HUES6 (cell line): ENCODE measurements at regions not wholly inside any gene's neighbourhood (a gene's known extent, or its start where the extent isn't known, plus 50 kb on each side); places are given as distances from the start of the nearest gene placed in this dataset.
A peak's percentile ranks its signal among the peaks of the same experiment; 100 is the strongest.

Experiments
- H3K27ac ChIP-seq: 2 replicates; pipeline ENCODE4 v1.7.0; 2013; ENCODE audit warnings: low read depth, mild to moderate bottlenecking, low read length, inconsistent platforms
- H3K27me3 ChIP-seq: 2 replicates; pipeline ENCODE4 v1.6.1; 2013; ENCODE audit warnings: low read length; ENCODE audit not compliant: control insufficient read depth, insufficient read depth
- H3K36me3 ChIP-seq: 2 replicates; pipeline ENCODE4 v1.6.1; 2013; ENCODE audit warnings: low read length; ENCODE audit not compliant: control insufficient read depth, insufficient read depth
- H3K4me1 ChIP-seq: 2 replicates; pipeline ENCODE4 v1.6.1; 2013; ENCODE audit warnings: low read length; ENCODE audit not compliant: control insufficient read depth, insufficient read depth
- H3K4me3 ChIP-seq: 2 replicates; pipeline ENCODE4 v1.5.1; 2013; ENCODE audit warnings: low read depth, low read length
- H3K9ac ChIP-seq: one replicate; pipeline ENCODE4 v1.6.1; 2013; ENCODE audit warnings: mild to moderate bottlenecking, low read length
- H3K9me3 ChIP-seq: 2 replicates; pipeline ENCODE4 v1.6.1; 2013; ENCODE audit warnings: low read depth, low read length; ENCODE audit not compliant: control insufficient read depth, insufficient read depth

DNA sequence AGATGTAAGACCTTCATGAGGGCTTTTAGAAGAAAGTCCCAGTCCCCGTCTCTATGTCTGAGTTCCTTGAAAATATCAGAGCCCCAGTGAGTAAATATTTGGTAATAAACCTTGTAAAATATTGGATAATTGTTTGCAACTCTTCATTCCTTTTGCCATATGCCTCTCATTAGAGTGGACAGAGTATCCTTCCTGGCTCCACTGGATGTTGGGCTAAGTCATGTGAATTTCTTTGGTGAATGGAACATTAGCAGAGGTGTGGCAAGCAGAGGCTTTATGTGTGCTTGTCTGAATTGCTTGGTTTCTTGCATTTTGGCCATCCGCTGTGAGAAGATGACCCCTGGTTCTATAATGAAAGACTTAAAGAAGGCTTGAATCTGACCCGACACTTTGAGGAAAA, 490.3 kb downstream of the METTL15 start:
- Histone ChIP-seq H3K27me3 (no peaks in the 10 kb centered on the region), H3K27ac (no peak overlapping the region), H3K9me3 (peaks cover 4% of the 10 kb centered on the region), H3K36me3 (no peaks in the 10 kb centered on the region), H3K4me3 (no peak overlapping the region), H3K4me1 (no peaks in the 10 kb centered on the region), H3K9ac (no peak overlapping the region)

GRCh38 chr11:28596816-28597215, 488.6 kb downstream of the METTL15 start:
- Histone ChIP-seq H3K9me3 (peaks cover 4% of the 10 kb centered on the region), H3K4me1 (no peaks in the 10 kb centered on the region), H3K4me3 (no peak overlapping the region), H3K9ac (no peak overlapping the region), H3K36me3 (no peaks in the 10 kb centered on the region), H3K27ac (no peak overlapping the region), H3K27me3 (no peaks in the 10 kb centered on the region)

DNA sequence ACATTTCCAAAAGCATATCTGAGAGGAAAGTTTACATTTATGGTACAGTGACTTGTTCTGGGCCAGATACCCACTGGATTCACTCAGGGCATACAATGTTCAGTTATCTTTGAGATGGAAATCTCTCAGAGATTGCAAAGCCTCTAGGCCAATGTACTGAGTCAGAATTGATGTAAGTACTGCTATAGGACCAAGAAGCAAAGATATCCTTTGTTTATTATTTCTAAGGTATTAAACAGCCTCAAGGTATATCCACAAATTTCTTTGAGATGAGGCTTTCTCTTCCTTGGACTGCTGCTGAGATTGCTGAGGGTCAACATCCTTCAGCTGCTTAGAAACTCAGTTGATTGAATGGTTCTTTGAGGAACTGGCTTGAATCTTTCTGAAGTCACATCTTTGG, 484.0 kb downstream of the METTL15 start:
- no peaks in the 10 kb centered on the region for H3K36me3 ChIP-seq
- peaks cover 4% of the 10 kb centered on the region for H3K9me3 ChIP-seq
- H3K9ac ChIP-seq: no peak overlapping the region
- H3K4me3 ChIP-seq: no peak overlapping the region
- H3K27me3 ChIP-seq: no peaks in the 10 kb centered on the region
- no peaks in the 10 kb centered on the region for H3K4me1 ChIP-seq
- no peak overlapping the region for H3K27ac ChIP-seq

- no peak overlapping the region for H3K27ac ChIP-seq
- no peak overlapping the region for H3K9ac ChIP-seq
- no peaks in the 10 kb centered on the region for H3K27me3 ChIP-seq
- peaks cover 3% of the 10 kb centered on the region; the same call in 1 of the 2 replicates for H3K4me1 ChIP-seq
- no peak overlapping the region for H3K4me3 ChIP-seq
- no peaks in the 10 kb centered on the region for H3K9me3 ChIP-seq
- H3K36me3 ChIP-seq: no peaks in the 10 kb centered on the region
Measured at GRCh38 chr11:28584992-28585391, 476.8 kb downstream of the METTL15 start.

DNA sequence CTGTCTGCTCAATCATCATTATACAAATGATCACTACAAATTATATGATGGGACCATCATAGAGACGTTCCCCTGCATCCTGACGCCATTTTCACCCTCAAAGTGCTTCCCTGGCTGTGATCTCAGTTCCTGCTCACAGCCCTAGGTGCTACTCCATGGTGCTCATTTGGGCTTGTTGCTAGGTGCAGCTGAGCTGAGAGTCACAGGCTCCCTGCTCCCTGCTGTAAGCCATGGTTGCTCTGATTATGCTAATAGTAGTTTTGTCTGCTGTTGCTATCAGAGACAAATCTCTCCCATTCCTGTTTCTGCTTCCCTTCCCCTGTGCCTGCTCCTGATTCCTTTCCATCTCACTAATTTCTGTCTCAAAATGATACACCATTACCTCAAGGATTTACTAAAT, 474.3 kb downstream of the METTL15 start:
- Histone ChIP-seq H3K9me3 (no peaks in the 10 kb centered on the region), H3K9ac (no peak overlapping the region), H3K27me3 (no peaks in the 10 kb centered on the region), H3K4me3 (no peak overlapping the region), H3K36me3 (no peaks in the 10 kb centered on the region), H3K4me1 (peaks cover 3% of the 10 kb centered on the region; the same call in 1 of the 2 replicates), H3K27ac (no peak overlapping the region)

- no peak overlapping the region for H3K4me3 ChIP-seq
- H3K27me3 ChIP-seq: no peaks in the 10 kb centered on the region
- H3K36me3 ChIP-seq: no peaks in the 10 kb centered on the region
- H3K9me3 ChIP-seq: no peaks in the 10 kb centered on the region
- no peak overlapping the region for H3K27ac ChIP-seq
- H3K4me1 ChIP-seq: peaks cover 3% of the 10 kb centered on the region; the same call in 1 of the 2 replicates
- no peak overlapping the region for H3K9ac ChIP-seq
Measured at GRCh38 chr11:28581286-28582242, 473.4 kb downstream of the METTL15 start.

GRCh38 chr11:28571371-28571770, 463.2 kb downstream of the METTL15 start:
- Histone ChIP-seq H3K36me3 (no peaks in the 10 kb centered on the region), H3K4me3 (no peak overlapping the region), H3K4me1 (peaks cover 3% of the 10 kb centered on the region), H3K27ac (no peak overlapping the region), H3K9me3 (no peaks in the 10 kb centered on the region), H3K27me3 (0 out of 2 replicates have a peak, but pooled peaks cover 2% of the 10 kb centered on the region), H3K9ac (no peak overlapping the region)

DNA sequence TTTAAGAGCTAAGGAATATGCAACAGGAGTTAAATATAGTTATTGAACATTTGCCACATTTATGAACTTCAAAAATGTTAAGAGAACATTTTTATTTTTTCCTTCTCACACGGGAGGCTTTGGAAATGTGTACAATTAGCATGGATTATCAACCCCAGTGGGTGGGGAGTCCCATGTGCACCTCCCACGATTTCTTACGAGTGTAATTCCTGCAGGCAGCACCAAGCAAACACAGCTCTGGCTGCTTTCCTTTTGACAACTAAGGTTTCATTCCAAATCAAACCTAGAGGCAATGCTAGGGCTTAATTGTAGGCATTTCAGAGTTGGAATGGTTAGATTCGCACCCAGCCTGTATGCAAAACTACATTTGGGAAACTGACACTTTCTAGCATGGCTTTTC, 460.9 kb downstream of the METTL15 start:
- no peak overlapping the region for H3K9ac ChIP-seq
- peaks cover 22% of the 10 kb centered on the region for H3K27me3 ChIP-seq
- H3K27ac ChIP-seq: no peak overlapping the region
- no peaks in the 10 kb centered on the region for H3K36me3 ChIP-seq
- H3K4me1 ChIP-seq: peaks cover 4% of the 10 kb centered on the region
- H3K4me3 ChIP-seq: no peak overlapping the region
- no peaks in the 10 kb centered on the region for H3K9me3 ChIP-seq

DNA sequence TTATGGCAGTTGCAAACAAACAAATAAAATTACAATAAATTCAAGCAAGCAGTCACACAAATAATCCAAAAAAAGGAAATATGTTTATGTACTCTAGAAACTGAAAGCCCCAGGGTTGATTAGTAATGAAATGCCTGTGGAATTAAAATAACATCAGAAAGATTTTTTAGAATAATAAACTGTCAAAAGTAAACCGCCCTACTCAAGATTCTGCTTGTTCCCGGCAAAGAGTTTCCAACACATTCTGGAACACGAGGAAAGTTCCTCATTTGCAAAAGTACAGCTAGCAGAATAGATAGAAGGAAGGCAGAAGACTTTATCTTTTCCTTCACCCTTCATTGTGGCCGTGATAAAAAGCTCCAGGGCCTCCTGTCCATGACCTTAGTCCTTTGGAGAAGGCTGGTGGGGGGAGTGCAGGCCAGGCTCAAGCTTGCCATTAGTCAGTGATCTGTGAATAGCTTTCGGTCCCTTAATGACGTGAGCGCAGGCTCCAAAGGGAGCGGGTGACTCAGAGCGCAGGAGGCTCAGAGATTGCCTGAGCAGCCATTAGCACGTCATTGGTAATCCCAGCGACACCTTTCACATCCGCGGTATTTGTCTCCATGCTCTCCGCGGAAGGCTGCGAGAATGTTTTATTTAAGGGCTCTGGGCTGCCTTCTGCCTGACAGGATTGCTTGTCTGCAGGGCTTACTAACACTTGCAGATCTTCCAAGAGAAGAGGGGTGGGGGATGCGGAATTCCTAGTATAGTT, 458.3 kb downstream of the METTL15 start:
- no peak overlapping the region for H3K9ac ChIP-seq

GRCh38 chr11:28559492-28559891, 451.3 kb downstream of the METTL15 start:
- Histone ChIP-seq H3K27ac (no peak overlapping the region), H3K9me3 (no peaks in the 10 kb centered on the region), H3K9ac (no peak overlapping the region), H3K27me3 (peaks cover 94% of the 10 kb centered on the region), H3K4me3 (0 out of 2 replicates have a peak overlapping the region, but pooled peaks have one; percentile 14), H3K4me1 (peaks cover 7% of the 10 kb centered on the region), H3K36me3 (no peaks in the 10 kb centered on the region)

More for the DNA sequence above, 458.3 kb downstream of the METTL15 start:
- Histone ChIP-seq H3K36me3 (no peaks in the 10 kb centered on the region), H3K9me3 (no peaks in the 10 kb centered on the region), H3K27ac (no peak overlapping the region), H3K4me1 (peaks cover 4% of the 10 kb centered on the region), H3K4me3 (peak overlapping the region; percentile 21), H3K27me3 (peaks cover 43% of the 10 kb centered on the region)

- Histone ChIP-seq H3K9me3 (no peaks in the 10 kb centered on the region), H3K27ac (no peak overlapping the region), H3K4me3 (no peak overlapping the region), H3K9ac (no peak overlapping the region), H3K36me3 (no peaks in the 10 kb centered on the region), H3K4me1 (no peaks in the 10 kb centered on the region), H3K27me3 (no peaks in the 10 kb centered on the region)
Measured at GRCh38 chr11:28547321-28547741, 439.1 kb downstream of the METTL15 start.
